OCI-LY1 (cell line): ENCODE measurements at regions not wholly inside any gene's neighbourhood (a gene's known extent, or its start where the extent isn't known, plus 50 kb on each side); places are given as distances from the start of the nearest gene placed in this dataset.

Source experiments
- H2AFZ ChIP-seq: fragments of 200-600 bp; sonication (generic), shearing (Covaris generic); 2 replicates; pipeline ENCODE4 v1.6.0; 2014; ENCODE audit warnings: antibody characterized with exemption, mild to moderate bottlenecking, low read length
- H3F3A ChIP-seq: fragments of 200-600 bp; sonication (generic), shearing (Covaris generic); 2 replicates; pipeline ENCODE4 v1.6.0; 2014; ENCODE audit warnings: mild to moderate bottlenecking, antibody characterized with exemption, low read length, moderate library complexity; ENCODE audit not compliant: insufficient read depth
- H3K27ac ChIP-seq: fragments of 200-600 bp; sonication (generic); 2 replicates; pipeline ENCODE4 v1.5.1; 2014; ENCODE audit warnings: low read length, mixed run types, mild to moderate bottlenecking, low read depth; ENCODE audit not compliant: poor library complexity, severe bottlenecking
- H3K27me3 ChIP-seq: fragments of 200-600 bp; sonication (generic); 2 replicates; pipeline ENCODE4 v1.6.0; 2014; ENCODE audit warnings: antibody characterized with exemption, mild to moderate bottlenecking, low read length, moderate library complexity; ENCODE audit not compliant: insufficient read depth
- H3K36me3 ChIP-seq: fragments of 200-600 bp; sonication (generic); 2 replicates; pipeline ENCODE4 v1.6.1; 2014; ENCODE audit warnings: mild to moderate bottlenecking, antibody characterized with exemption, low read length, moderate library complexity, mixed read lengths; ENCODE audit not compliant: insufficient read depth
- H3K4me1 ChIP-seq: fragments of 200-600 bp; sonication (generic); 2 replicates; pipeline ENCODE4 v1.5.1; 2014; ENCODE audit warnings: mild to moderate bottlenecking, low read length, moderate library complexity; ENCODE audit not compliant: insufficient read depth, severe bottlenecking
- H3K4me2 ChIP-seq: fragments of 200-600 bp; sonication (generic), shearing (Covaris generic); 2 replicates; pipeline ENCODE4 v1.6.1; 2014; ENCODE audit warnings: low read length
- H3K4me3 ChIP-seq: fragments of 200-600 bp; sonication (generic); 2 replicates; pipeline ENCODE4 v1.5.1; 2014; ENCODE audit warnings: low read length, low read depth, mild to moderate bottlenecking, mixed read lengths; ENCODE audit not compliant: poor library complexity, severe bottlenecking
- H3K79me2 ChIP-seq: fragments of 200-600 bp; shearing (Covaris generic); 2 replicates; pipeline ENCODE4 v1.6.1; 2016; ENCODE audit warnings: mixed run types, low read length, mixed read lengths; ENCODE audit not compliant: insufficient read depth
- H3K9ac ChIP-seq: fragments of 200-600 bp; sonication (generic), shearing (Covaris generic); 2 replicates; pipeline ENCODE4 v1.6.1; 2014; ENCODE audit warnings: mild to moderate bottlenecking, low read length, mixed read lengths
- H3K9me2 ChIP-seq: fragments of 200-600 bp; sonication (generic), shearing (Covaris generic); 2 replicates; pipeline ENCODE4 v1.6.1; 2014; ENCODE audit warnings: low read depth, mild to moderate bottlenecking, low read length, mixed read lengths
- H3K9me3 ChIP-seq: fragments of 200-600 bp; shearing (Covaris generic); 2 replicates; pipeline ENCODE4 v1.6.1; 2014; ENCODE audit warnings: low read length, mixed read lengths
- H4K20me1 ChIP-seq: fragments of 200-600 bp; sonication (generic), shearing (Covaris generic); 2 replicates; pipeline ENCODE4 v1.6.0; 2016; ENCODE audit warnings: mild to moderate bottlenecking, low read length; ENCODE audit not compliant: insufficient read depth
- CTCF ChIP-seq: fragments of 200-600 bp; sonication (generic), shearing (Covaris generic); IDR thresholded peaks from 2 replicates; pipeline ENCODE4 v1.5.1; 2017; ENCODE audit warnings: mild to moderate bottlenecking, antibody characterized with exemption, low read length, moderate library complexity, mixed read lengths
- EZH2 ChIP-seq: fragments of 200-600 bp; sonication (generic), shearing (Covaris generic); IDR thresholded peaks from 2 replicates; pipeline ENCODE4 v1.8.0; 2017; ENCODE audit warnings: borderline replicate concordance, mixed run types, mild to moderate bottlenecking, antibody characterized with exemption, low read length, moderate library complexity, mixed read lengths

GRCh38 chr12:66768293-66768692 is 89.4 kb upstream of the GRIP1 start:
- no peak overlapping the region for H3K9ac ChIP-seq
- H3K27ac ChIP-seq, result no peak overlapping the region
- no peak overlapping the region for H3K4me2 ChIP-seq
- H3K9me2 ChIP-seq, result no peaks in the 10 kb centered on the region
- H3K79me2 ChIP-seq, result no peaks in the 10 kb centered on the region
- no peaks in the 10 kb centered on the region for H3K36me3 ChIP-seq
- no peak overlapping the region for H3K4me3 ChIP-seq
- H4K20me1 ChIP-seq, result no peaks in the 10 kb centered on the region
- H3K4me1 ChIP-seq, result no peaks in the 10 kb centered on the region
- TF ChIP-seq EZH2 (no peak), CTCF (no peak)
- H2AFZ ChIP-seq, result no peak overlapping the region
- no peaks in the 10 kb centered on the region for H3K27me3 ChIP-seq
- no peaks in the 10 kb centered on the region for H3F3A ChIP-seq
- H3K9me3 ChIP-seq, result no peaks in the 10 kb centered on the region

GRCh38 chr12:66774929-66775328 is 96.1 kb upstream of the GRIP1 start:
- no peaks in the 10 kb centered on the region for H3K9me3 ChIP-seq
- no peaks in the 10 kb centered on the region for H4K20me1 ChIP-seq
- H3K4me3 ChIP-seq, result no peak overlapping the region
- H2AFZ ChIP-seq, result no peak overlapping the region
- no peaks in the 10 kb centered on the region for H3F3A ChIP-seq
- no peak overlapping the region for H3K9ac ChIP-seq
- H3K4me2 ChIP-seq, result no peak overlapping the region
- H3K36me3 ChIP-seq, result no peaks in the 10 kb centered on the region
- no peaks in the 10 kb centered on the region for H3K9me2 ChIP-seq
- H3K27me3 ChIP-seq, result no peaks in the 10 kb centered on the region
- TF ChIP-seq CTCF (no peak), EZH2 (no peak)
- H3K79me2 ChIP-seq, result no peaks in the 10 kb centered on the region
- no peak overlapping the region for H3K27ac ChIP-seq
- H3K4me1 ChIP-seq, result no peaks in the 10 kb centered on the region

GRCh38 chr12:66775871-66776270 is 97.0 kb upstream of the GRIP1 start:
- no peaks in the 10 kb centered on the region for H3K27me3 ChIP-seq
- TF ChIP-seq CTCF (no peak), EZH2 (no peak)
- H3K36me3 ChIP-seq, result no peaks in the 10 kb centered on the region
- H3K9me3 ChIP-seq, result no peaks in the 10 kb centered on the region
- no peak overlapping the region for H3K27ac ChIP-seq
- no peak overlapping the region for H3K4me2 ChIP-seq
- no peaks in the 10 kb centered on the region for H3K9me2 ChIP-seq
- no peaks in the 10 kb centered on the region for H3K4me1 ChIP-seq
- no peak overlapping the region for H3K9ac ChIP-seq
- H3K79me2 ChIP-seq, result no peaks in the 10 kb centered on the region
- no peaks in the 10 kb centered on the region for H4K20me1 ChIP-seq
- H3K4me3 ChIP-seq, result no peak overlapping the region
- no peaks in the 10 kb centered on the region for H3F3A ChIP-seq
- H2AFZ ChIP-seq, result no peak overlapping the region
